GM10266 (cell line): ENCODE measurements at regions not wholly inside any gene's neighbourhood (a gene's known extent, or its start where the extent isn't known, plus 50 kb on each side); places are given as distances from the start of the nearest gene placed in this dataset.

Experiments used
- DNase-seq: peaks from one replicate; pipeline ENCODE4 v3.0.0; 2012; ENCODE audit errors: extremely low spot score
- TF ChIP-seq, protein P1 (sequence below): IDR thresholded peaks from 2 replicates; pipeline ENCODE4 v1.5.1; 2012; ENCODE audit warnings: mild to moderate bottlenecking, low read depth; ENCODE audit not compliant: control insufficient read depth, insufficient read depth; ENCODE audit errors: missing control alignments

DNA sequence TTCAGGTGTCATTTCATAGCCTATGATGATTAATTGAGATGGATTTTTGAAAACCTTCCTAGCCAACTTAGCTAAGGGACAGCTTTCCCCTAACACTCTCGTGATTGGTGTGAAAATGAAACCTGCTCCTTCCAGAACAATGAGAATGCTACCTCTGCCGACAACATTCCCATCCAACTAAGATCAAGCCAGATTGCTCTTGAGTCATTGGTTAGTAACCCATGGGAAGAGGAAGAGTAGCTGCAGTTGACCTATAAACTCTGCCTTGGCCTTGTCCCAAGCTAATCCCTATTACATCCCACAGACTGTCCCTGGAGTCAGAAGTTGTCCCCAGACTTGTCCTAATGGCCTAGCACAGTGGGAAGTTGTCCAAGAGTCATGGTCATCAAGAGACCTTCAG lies 80.5 kb upstream of the SVIL start:
- no peak for DNase-seq
- TF ChIP-seq, protein P1, sequence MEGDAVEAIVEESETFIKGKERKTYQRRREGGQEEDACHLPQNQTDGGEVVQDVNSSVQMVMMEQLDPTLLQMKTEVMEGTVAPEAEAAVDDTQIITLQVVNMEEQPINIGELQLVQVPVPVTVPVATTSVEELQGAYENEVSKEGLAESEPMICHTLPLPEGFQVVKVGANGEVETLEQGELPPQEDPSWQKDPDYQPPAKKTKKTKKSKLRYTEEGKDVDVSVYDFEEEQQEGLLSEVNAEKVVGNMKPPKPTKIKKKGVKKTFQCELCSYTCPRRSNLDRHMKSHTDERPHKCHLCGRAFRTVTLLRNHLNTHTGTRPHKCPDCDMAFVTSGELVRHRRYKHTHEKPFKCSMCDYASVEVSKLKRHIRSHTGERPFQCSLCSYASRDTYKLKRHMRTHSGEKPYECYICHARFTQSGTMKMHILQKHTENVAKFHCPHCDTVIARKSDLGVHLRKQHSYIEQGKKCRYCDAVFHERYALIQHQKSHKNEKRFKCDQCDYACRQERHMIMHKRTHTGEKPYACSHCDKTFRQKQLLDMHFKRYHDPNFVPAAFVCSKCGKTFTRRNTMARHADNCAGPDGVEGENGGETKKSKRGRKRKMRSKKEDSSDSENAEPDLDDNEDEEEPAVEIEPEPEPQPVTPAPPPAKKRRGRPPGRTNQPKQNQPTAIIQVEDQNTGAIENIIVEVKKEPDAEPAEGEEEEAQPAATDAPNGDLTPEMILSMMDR = no peak

DNA sequence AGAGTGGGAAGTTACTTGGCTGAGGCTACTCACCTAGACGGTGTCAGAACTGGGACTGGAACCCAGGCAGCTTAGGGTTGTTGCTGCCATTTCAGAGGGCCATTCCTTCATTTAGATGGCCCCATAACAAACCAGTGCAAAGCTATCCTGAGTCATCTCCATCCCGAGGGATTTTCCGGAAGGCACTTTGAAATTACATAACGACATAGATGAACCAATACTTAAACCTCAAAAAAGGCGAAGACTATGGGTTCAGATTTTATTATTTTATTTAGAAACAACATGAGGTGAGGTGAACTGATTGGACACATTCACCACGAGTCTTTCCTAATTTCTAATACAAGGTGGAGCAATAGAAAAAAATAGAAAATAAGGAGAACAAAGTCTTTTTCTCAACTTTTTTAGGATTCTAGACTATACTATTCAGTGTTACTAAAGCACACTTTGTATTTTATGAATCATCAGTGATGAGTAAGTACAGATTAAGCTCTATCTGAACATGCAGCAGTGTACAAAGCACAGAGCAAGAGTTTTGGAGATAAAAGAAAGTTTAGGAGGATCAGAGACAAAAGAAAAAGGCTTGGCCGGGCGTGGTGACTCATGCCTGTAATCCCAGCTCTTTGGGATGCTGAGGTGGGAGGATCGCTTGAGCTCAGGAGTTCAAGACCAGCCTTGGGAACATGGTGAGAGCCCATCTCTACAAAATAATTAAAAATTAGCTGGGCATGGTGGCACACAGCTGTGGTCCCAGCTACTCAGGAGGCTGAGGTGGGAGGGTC lies 79.5 kb upstream of the SVIL start:
- TF ChIP-seq, protein P1 = no peak

DNA sequence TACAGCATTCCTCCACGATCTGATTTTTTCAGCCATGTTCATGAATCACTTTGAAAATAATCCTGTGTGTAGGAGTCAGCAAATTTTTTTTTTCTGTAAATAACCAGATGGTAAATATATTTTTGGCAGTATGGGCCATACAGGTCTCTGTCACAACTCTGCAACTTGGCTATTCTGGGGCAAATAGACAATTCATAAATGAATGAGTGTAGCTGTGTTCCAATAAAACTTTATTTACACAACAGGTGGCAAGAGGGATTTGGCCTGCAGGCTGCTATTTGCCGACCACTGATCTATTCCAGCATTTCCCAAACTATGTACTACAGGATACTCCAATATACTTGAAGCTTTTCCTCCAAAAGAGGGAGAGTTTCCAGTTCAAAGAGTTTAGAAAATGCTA lies 78.7 kb upstream of the SVIL start:
- TF ChIP-seq, protein P1 = no peak

More for the DNA sequence above, 79.5 kb upstream of the SVIL start:
- DNase-seq = no peak

DNA sequence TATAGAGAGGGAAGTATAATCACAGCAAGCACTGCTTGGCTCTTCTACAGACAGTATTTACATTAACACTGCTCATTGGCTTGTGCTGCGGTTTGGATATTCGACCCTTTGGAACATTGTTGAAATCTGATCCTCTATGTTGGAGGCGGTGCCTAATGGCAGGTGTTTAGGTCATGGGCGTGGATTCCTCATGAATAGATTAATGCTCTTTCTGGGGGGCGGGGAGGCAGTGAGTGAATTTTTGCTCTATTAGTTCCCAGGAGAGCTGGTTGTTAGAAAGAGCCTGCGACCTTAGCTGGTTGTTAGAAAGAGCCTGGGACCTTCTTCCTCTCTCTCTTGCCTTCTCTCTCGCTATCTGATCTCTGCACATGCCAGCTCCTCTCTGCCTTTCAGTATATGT lies 77.3 kb upstream of the SVIL start:
- TF ChIP-seq, protein P1 = no peak
- no peak for DNase-seq

More for the DNA sequence above, 78.7 kb upstream of the SVIL start:
- no peak for DNase-seq

DNA sequence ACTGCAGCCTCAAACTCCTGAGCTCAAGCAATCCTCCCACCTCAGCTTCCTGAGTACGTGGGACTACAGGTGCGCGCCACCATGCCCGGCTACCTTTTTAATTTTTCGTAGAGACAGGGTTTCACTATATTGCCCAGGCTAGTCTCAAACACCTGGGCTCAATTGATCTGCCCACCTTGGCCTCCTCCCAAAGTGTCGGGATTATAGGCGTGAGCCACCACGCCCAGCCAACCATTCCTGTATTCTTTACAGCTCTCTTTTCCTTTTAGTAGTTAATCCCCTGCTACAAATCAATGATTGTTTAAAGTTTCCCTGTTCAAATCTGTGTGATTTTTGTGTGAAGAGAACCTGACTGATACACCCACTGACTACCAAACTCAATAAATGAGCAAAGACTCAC lies 75.4 kb upstream of the SVIL start:
- TF ChIP-seq, protein P1 = no peak
- DNase-seq = no peak

DNA sequence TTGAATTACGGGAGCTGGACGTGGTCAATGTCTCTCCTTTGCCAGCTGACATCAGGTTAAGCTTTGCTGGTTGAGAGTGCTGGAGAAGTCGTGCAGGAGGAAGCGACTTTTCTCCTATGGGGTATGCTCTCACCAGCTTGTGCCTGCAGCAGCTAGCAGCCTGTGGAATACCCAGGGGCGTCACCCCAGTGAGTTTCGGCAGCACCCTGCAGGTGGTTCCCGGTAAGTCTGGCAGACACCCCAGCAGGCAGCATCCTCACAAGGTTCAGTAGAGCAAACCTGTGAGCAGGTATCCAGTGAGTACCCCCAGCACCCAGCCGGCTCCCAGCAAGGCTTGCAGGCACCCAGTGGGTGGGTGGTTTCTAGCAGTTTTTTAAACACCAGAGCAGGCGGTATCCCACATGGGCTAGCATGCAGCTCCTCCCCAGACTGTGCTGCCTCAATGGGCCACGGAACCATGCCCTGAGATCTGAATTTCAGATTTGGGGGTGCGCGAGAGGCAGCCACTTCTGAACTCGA lies 74.8 kb upstream of the SVIL start:
- no peak for DNase-seq
- TF ChIP-seq, protein P1 = no peak

DNA sequence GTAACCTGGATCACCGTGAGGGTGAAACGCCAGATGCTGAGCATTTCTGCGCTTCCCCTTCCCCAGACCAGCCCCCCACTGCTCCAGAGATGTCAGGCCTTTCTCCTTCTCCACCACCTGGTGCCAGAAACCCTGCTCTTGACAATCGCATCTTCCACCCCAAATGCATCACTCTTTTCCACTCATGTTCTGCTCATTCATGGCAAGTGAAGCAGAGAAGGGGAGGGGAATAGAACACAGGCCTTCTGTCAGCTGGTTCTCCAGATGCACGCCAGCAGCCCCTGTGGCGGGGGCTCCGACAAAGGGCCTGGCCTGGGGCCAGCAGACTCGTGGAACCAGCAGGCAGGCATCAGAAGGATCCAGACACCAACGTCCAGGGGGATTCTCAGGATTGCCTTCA lies 68.5 kb upstream of the SVIL start:
- DNase-seq = no peak
- TF ChIP-seq, protein P1 = no peak
